GM12892 (cell line): ENCODE measurements at regions not wholly inside any gene's neighbourhood (a gene's known extent, or its start where the extent isn't known, plus 50 kb on each side); places are given as distances from the start of the nearest gene placed in this dataset.
"Not testable (repeated sequence)": the region's sequence is repeated elsewhere in the genome, so short reads cannot be mapped to it uniquely, and the experiment has no call there.

ENCODE experiments used
- DNase-seq: peaks from one replicate; pipeline ENCODE4 v3.0.0; 2011; ENCODE audit not compliant: insufficient read length
- FAIRE-seq: peaks from 2 replicates; lab custom pipeline; 2011; peaks lifted over from hg19 to GRCh38; lab: Jason Lieb, UNC
- POLR2A ChIP-seq: IDR thresholded peaks from 2 replicates; pipeline ENCODE4 v1.6.1; 2011; ENCODE audit warnings: low read depth, low read length, control low read depth
- POLR2AphosphoS5 ChIP-seq: IDR thresholded peaks from 2 replicates; pipeline ENCODE4 v1.6.1; 2011; ENCODE audit warnings: low read depth, low read length, control low read depth
- TAF1 ChIP-seq: IDR thresholded peaks from 2 replicates; pipeline ENCODE4 v1.6.1; 2011; ENCODE audit warnings: low read depth, mild to moderate bottlenecking, control low read depth, low read length, borderline replicate concordance

DNA sequence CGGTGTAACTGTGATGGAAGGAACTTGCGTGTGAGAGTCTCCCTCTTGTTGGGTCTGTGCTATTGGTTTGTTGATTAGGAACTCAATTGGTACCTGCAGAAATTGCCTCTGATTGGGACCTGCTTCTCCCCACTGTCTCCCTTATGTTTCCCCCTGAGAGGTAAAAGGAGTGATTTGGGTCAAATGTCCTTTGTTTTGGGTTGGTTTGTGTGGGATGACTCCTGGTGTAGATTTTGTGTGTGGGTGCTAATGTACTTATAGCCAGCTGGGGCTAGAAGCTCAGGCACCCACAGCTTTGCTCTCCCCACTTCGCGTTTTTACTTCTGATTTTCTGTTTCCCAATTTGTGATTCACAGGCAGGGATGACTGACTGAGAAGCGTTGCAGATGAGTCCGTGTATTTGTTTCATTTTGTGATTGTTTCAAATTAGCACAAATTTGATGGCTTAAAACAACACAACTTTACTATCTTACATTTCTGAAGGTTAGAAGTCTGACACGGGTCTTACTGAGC is 79.1 kb downstream of the UTRN start:
- no peak for DNase-seq
- no peak for FAIRE-seq
- TF ChIP-seq TAF1 = no peak
- TF ChIP-seq POLR2A = no peak
- no peak for TF ChIP-seq POLR2AphosphoS5

DNA sequence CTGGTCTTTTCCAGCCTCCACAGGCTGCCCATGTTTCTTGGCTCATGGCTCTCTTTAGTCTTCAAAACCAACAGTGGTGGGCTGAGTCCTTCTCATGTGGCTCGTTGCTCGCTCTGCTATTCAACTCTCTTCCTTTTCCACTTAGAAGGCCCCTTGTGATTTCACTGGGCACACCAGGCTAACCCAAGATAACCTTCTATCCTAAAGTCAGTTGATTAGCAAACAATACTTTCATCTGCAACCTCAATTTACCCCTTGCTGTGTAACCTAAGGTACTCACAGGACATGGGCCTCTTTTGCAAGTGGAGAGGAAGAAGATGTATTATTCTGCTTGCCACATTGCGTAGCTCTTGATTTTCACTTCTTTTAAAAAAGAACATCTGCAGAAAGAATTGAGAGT is 79.6 kb downstream of the UTRN start:
- no peak for FAIRE-seq
- no peak for DNase-seq
- no peak for TF ChIP-seq POLR2AphosphoS5
- TF ChIP-seq POLR2A = no peak
- no peak for TF ChIP-seq TAF1

DNA sequence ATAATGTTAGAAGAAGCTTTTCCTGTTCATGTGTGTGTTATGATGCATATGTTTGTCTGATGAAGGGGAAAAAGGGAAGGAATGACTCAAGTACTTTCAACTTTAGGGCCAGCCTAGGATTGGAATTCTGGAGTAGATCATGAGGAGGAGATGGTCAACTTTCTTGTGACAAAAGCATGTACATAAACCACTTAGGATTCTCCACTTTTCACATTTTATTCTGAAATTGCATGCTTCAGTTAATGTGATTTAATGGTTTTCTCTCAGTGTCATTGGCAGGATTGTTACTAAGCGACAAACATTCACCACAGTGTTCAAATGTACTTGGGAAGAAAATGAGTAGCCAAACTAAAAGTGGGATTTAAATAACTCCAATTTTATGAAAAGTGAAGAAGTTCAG is 80.1 kb downstream of the UTRN start:
- FAIRE-seq (no peak), DNase-seq (no peak)
- no peak for TF ChIP-seq TAF1
- no peak for TF ChIP-seq POLR2AphosphoS5
- TF ChIP-seq POLR2A = no peak

DNA sequence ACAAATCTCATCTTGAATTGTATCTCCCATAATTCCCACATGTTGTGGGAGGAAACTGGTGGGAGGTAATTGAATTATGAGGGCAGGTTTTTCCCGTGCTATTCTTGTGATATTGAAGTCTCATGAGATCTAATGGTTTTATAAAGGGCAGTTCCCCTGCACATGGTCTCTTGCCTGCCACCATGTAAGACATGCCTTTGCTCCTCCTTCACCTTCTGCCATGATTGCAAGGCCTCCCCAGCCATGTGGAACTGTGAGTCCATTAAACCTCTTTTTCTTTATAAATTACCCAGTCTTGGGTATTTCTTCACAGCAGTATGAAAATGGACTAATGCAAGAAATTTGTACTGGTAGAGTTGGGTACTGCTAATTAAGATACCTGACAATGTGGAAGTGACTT is 84.6 kb downstream of the UTRN start:
- not testable (repeated sequence) for FAIRE-seq, DNase-seq

DNA sequence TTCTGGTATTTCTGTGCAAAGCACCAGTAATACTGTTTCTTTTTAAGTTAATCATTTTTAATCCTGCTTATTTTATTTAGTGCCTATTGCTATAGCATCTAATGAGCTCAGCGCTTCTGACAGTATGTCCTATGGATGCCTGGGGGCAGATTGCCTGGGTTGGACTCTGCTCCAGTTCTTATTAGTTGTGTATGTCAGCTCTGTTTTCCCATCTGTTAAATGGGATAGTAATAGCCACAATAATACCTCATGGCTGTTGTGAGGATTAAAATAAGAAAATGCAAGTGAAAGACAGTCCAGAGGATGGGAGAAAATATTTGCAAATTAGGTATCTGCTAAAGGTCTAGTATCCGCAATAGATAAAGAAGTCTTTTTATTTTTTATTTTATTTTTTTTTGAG is 87.0 kb downstream of the UTRN start:
- no peak for TF ChIP-seq TAF1
- TF ChIP-seq POLR2AphosphoS5 = no peak
- TF ChIP-seq POLR2A = no peak
- FAIRE-seq (no peak), DNase-seq (no peak)

- TF ChIP-seq TAF1 = no peak
- TF ChIP-seq POLR2AphosphoS5 = no peak
- no peak for TF ChIP-seq POLR2A
- FAIRE-seq (no peak), DNase-seq (no peak)
Measured at GRCh38 chr6:144372611-144373594, 87.8 kb downstream of the UTRN start.

DNA sequence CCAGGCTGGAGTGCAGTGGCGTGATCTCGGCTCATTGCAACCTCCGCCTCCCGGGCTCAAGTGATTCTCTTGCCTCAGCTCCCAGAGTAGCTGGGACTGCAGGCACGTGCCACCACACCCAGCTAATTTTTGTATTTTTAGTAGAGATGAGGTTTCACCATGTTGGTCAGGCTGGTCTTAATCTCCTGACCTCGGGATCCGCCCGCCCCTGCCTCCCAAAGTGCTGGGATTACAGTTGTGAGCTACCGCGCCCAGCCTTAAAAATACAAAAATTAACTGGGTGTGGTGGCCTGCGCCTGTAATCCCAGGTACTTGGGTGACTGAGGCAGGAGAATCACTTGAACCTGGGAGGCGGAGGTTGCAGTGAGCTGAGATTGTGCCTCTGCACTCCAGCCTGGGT is 89.4 kb downstream of the UTRN start:
- not testable (repeated sequence) for DNase-seq, FAIRE-seq

- FAIRE-seq (no peak), DNase-seq (no peak)
- TF ChIP-seq TAF1 (no peak), POLR2AphosphoS5 (no peak), POLR2A (no peak)
Measured at GRCh38 chr6:144377586-144378210, 92.6 kb downstream of the UTRN start.

DNA sequence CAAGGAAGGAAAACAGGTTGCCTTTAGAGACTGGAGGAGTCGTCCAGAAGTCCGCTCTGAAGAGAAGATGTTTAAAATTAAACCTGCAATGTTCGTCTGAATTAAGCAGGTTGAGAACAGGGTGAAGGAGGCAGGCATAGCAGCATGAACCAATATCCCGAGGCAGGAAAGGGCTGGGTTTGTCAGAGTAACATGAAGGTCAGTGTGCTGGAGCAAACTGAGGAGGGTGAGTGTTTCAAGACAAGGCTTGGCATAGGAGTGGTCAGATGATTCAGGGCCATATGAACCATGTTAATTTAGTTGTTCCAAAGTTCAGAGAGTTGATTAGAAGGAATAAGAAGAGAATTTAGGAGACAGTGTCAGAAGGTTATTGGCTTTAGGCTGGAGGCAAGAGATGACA is 93.3 kb downstream of the UTRN start:
- DNase-seq (no peak), FAIRE-seq (no peak)
- no peak for TF ChIP-seq TAF1

- FAIRE-seq (no peak), DNase-seq (no peak)
- TF ChIP-seq TAF1 = no peak
- TF ChIP-seq POLR2AphosphoS5 = no peak
- no peak for TF ChIP-seq POLR2A
Measured at GRCh38 chr6:144379356-144379755, 94.2 kb downstream of the UTRN start.

DNA sequence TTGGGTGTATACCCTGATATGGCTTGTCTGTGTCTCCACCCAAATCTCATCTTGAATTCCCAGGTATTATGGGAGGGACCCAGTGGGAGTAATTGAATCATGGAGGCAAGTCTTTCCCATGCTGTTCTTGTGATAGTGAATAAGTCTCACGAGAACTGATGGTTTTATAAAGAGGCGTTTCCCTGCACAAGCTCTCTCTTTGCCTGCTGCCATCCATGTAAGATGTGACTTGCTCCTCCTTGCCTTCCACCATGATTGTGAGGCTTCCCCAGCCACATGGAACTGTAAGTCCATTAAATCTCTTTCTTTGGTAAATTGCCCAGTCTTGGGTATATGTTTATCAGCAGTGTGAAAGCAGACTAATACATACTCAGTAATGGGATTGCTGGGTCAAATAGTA is 96.4 kb downstream of the UTRN start:
- FAIRE-seq, DNase-seq: not testable (repeated sequence)

- no peak for DNase-seq
- TF ChIP-seq POLR2AphosphoS5 (no peak), POLR2A (no peak), TAF1 (no peak)
- no peak for FAIRE-seq
Measured at GRCh38 chr6:144383336-144383735, 98.2 kb downstream of the UTRN start.

- DNase-seq (no peak), FAIRE-seq (no peak)
- TF ChIP-seq POLR2AphosphoS5 = no peak
- TF ChIP-seq TAF1 = no peak
- TF ChIP-seq POLR2A = no peak
Measured at GRCh38 chr6:144384427-144384826, 99.3 kb downstream of the UTRN start.

GRCh38 chr6:144389474-144389873 is 104.3 kb downstream of the UTRN start:
- FAIRE-seq, DNase-seq: not testable (repeated sequence)
